GM18520 (cell line): ENCODE measurements at regions not wholly inside any gene's neighbourhood (a gene's known extent, or its start where the extent isn't known, plus 50 kb on each side); places are given as distances from the start of the nearest gene placed in this dataset.
"Not testable (repeated sequence)": the region's sequence is repeated elsewhere in the genome, so short reads cannot be mapped to it uniquely, and the experiment has no call there.

Experiments used
- ATAC-seq: cut with Tn5 transposase; IDR thresholded peaks from one replicate; pipeline ENCODE4 v1.9.1; 2021; ENCODE audit not compliant: unreplicated experiment

- no peak for ATAC-seq
Observed at GRCh38 chr2:195117011-195117410, 540.0 kb upstream of the SLC39A10 start.

GRCh38 chr2:195115738-195116137 lies 541.3 kb upstream of the SLC39A10 start:
- ATAC-seq, result no peak

GRCh38 chr2:195108182-195108581 lies 548.8 kb upstream of the SLC39A10 start:
- no peak for ATAC-seq

- no peak for ATAC-seq
Observed at GRCh38 chr2:195106681-195107380, 550.2 kb upstream of the SLC39A10 start.

GRCh38 chr2:195105581-195105980 lies 551.4 kb upstream of the SLC39A10 start:
- ATAC-seq, result no peak

- no peak for ATAC-seq
Observed at GRCh38 chr2:195094330-195094729, 562.7 kb upstream of the SLC39A10 start.

- no peak for ATAC-seq
Observed at GRCh38 chr2:195092341-195092740, 564.7 kb upstream of the SLC39A10 start.

- not testable (repeated sequence) for ATAC-seq
Observed at GRCh38 chr2:195072806-195073205, 584.2 kb upstream of the SLC39A10 start.

GRCh38 chr2:195057001-195057400 lies 600.0 kb upstream of the SLC39A10 start:
- ATAC-seq, result no peak

GRCh38 chr2:195055996-195056395 lies 601.0 kb upstream of the SLC39A10 start:
- no peak for ATAC-seq

GRCh38 chr2:195051401-195051800 lies 605.6 kb upstream of the SLC39A10 start:
- ATAC-seq, result no peak

GRCh38 chr2:195049372-195050031 lies 607.5 kb upstream of the SLC39A10 start:
- peak; percentile 74 for ATAC-seq

- no peak for ATAC-seq
Observed at GRCh38 chr2:195047955-195048354, 609.1 kb upstream of the SLC39A10 start.

- ATAC-seq, result no peak
Observed at GRCh38 chr2:195044801-195045200, 612.2 kb upstream of the SLC39A10 start.

GRCh38 chr2:195038153-195038552 lies 618.9 kb upstream of the SLC39A10 start:
- ATAC-seq, result no peak

- ATAC-seq, result no peak
Observed at GRCh38 chr2:195037045-195037444, 620.0 kb upstream of the SLC39A10 start.

GRCh38 chr2:195031411-195031810 lies 625.6 kb upstream of the SLC39A10 start:
- ATAC-seq, result no peak

- no peak for ATAC-seq
Observed at GRCh38 chr2:195029804-195030654, 627.0 kb upstream of the SLC39A10 start.

- ATAC-seq, result no peak
Observed at GRCh38 chr2:195027947-195028346, 629.1 kb upstream of the SLC39A10 start.

GRCh38 chr2:195026261-195026660 lies 630.8 kb upstream of the SLC39A10 start:
- no peak for ATAC-seq

- ATAC-seq, result no peak
Observed at GRCh38 chr2:195022508-195022830, 634.6 kb upstream of the SLC39A10 start.
